ENCODE measurements at regions not wholly inside any gene's neighbourhood (a gene's known extent, or its start where the extent isn't known, plus 50 kb on each side); places are given as distances from the start of the nearest gene placed in this dataset.
A peak's percentile ranks its signal among the peaks of the same experiment; 100 is the strongest.

GRCh38 chr2:106584304-106584954 is 97.3 kb downstream of the CD8B2 start:
- Mint-ChIP-seq H3K27ac (no peak overlapping the region), H3K36me3 (ENCODE audit: low read depth) (no peaks in the 10 kb centered on the region), H3K4me1 (ENCODE audit: low read depth) (peaks cover 22% of the 10 kb centered on the region), H3K4me3 (no peak overlapping the region), H3K27me3 (peaks cover 38% of the 10 kb centered on the region), H3K9me3 (no peaks in the 10 kb centered on the region)
- Histone ChIP-seq H3K4me1 (ENCODE audit: insufficient read depth, low read length) (peaks cover 10% of the 10 kb centered on the region), H3K27me3 (ENCODE audit: control insufficient read depth in 1 of 2, insufficient read depth in 2 of 2, low read length in 2 of 2) (peaks cover 13 to 17% of the 10 kb centered on the region in 2 experiments), H3K27ac (ENCODE audit: low read depth in 1 of 2, low read length in 2 of 2) (no peak overlapping the region), H3K9me3 (ENCODE audit: control insufficient read depth in 1 of 2, insufficient read depth in 1 of 2, low read length in 2 of 2) (no peaks in the 10 kb centered on the region), H3K4me3 (ENCODE audit: low read length) (no peak overlapping the region), H3K36me3 (ENCODE audit: insufficient read depth, low read length) (no peaks in the 10 kb centered on the region)
- intact Hi-C loops (cut with DNase I, micrococcal nuclease), result loop anchor here in 1 of 2 experiments (5.0 to 10.0 kb wide), 2 partner anchors 1217 to 1470 kb away; no protein-coding TSS in a partner anchor
- TF ChIP-seq CTCF (IDR thresholded peaks at IDR 0.05), result no peak
- DNase-seq (no peak), ATAC-seq (ENCODE audit: poor library complexity) (no peak)
- ChIA-PET CTCF (no interaction called here), POLR2A (no interaction called here)

GRCh38 chr2:106596844-106597243 is 109.7 kb downstream of the CD8B2 start:
- H3K27ac Mint-ChIP-seq, result no peak overlapping the region
- no peak for ATAC-seq (ENCODE audit: poor library complexity)
- no peaks in the 10 kb centered on the region for H3K9me3 ChIP-seq (ENCODE audit: control insufficient read depth in 1 of 2, insufficient read depth in 1 of 2, low read length in 2 of 2)
- CTCF ChIA-PET, result interaction anchor here (1.0 kb wide), 1 partner anchor 14 kb away, joined by 3 read pairs; no protein-coding TSS in a partner anchor
- TF ChIP-seq CTCF (IDR thresholded peaks at IDR 0.05), result peak; percentile 35
- peaks cover 5 to 10% of the 10 kb centered on the region in 2 experiments for H3K27me3 ChIP-seq (ENCODE audit: control insufficient read depth in 1 of 2, insufficient read depth in 2 of 2, low read length in 2 of 2)
- H3K4me1 ChIP-seq (ENCODE audit: insufficient read depth, low read length), result no peaks in the 10 kb centered on the region
- no peaks in the 10 kb centered on the region for H3K9me3 Mint-ChIP-seq
- POLR2A ChIA-PET, result no interaction called here
- H3K27ac ChIP-seq (ENCODE audit: low read depth in 1 of 2, low read length in 2 of 2), result no peak overlapping the region
- no peaks in the 10 kb centered on the region for H3K4me1 Mint-ChIP-seq (ENCODE audit: low read depth)
- H3K4me3 Mint-ChIP-seq, result no peak overlapping the region
- H3K36me3 Mint-ChIP-seq (ENCODE audit: low read depth), result no peaks in the 10 kb centered on the region
- DNase-seq, result peak in 1 of 14 experiments; percentile 13
- no peaks in the 10 kb centered on the region for H3K36me3 ChIP-seq (ENCODE audit: insufficient read depth, low read length)
- H3K27me3 Mint-ChIP-seq, result peaks cover 37% of the 10 kb centered on the region
- intact Hi-C loops (cut with DNase I, micrococcal nuclease), result no loop called here
- H3K4me3 ChIP-seq (ENCODE audit: low read length), result no peak overlapping the region

GRCh38 chr2:106599540-106599939 is 112.4 kb downstream of the CD8B2 start:
- no peak overlapping the region for H3K27ac ChIP-seq (ENCODE audit: low read depth in 1 of 2, low read length in 2 of 2)
- no peaks in the 10 kb centered on the region for H3K4me1 Mint-ChIP-seq (ENCODE audit: low read depth)
- no peak overlapping the region for H3K4me3 Mint-ChIP-seq
- POLR2A ChIA-PET, result no interaction called here
- H3K9me3 Mint-ChIP-seq, result no peaks in the 10 kb centered on the region
- H3K4me3 ChIP-seq (ENCODE audit: low read length), result no peak overlapping the region
- H3K9me3 ChIP-seq (ENCODE audit: control insufficient read depth in 1 of 2, insufficient read depth in 1 of 2, low read length in 2 of 2), result no peaks in the 10 kb centered on the region
- CTCF ChIA-PET, result interaction anchor here (2.1 kb wide), 1 partner anchor 17 kb away, joined by 4 read pairs; no protein-coding TSS in a partner anchor
- no peaks in the 10 kb centered on the region for H3K36me3 Mint-ChIP-seq (ENCODE audit: low read depth)
- intact Hi-C loops (cut with DNase I, micrococcal nuclease), result no loop called here
- H3K36me3 ChIP-seq (ENCODE audit: insufficient read depth, low read length), result no peaks in the 10 kb centered on the region
- no peak for ATAC-seq (ENCODE audit: poor library complexity)
- TF ChIP-seq CTCF (IDR thresholded peaks at IDR 0.05), result no peak
- DNase-seq, result no peak
- H3K27me3 Mint-ChIP-seq, result peaks cover 34% of the 10 kb centered on the region
- H3K27ac Mint-ChIP-seq, result no peak overlapping the region
- peaks cover 5 to 15% of the 10 kb centered on the region in 2 experiments for H3K27me3 ChIP-seq (ENCODE audit: control insufficient read depth in 1 of 2, insufficient read depth in 2 of 2, low read length in 2 of 2)
- no peaks in the 10 kb centered on the region for H3K4me1 ChIP-seq (ENCODE audit: insufficient read depth, low read length)

Measured in CD4-positive, alpha-beta T cell (primary cell).